ENCODE measurements at regions not wholly inside any gene's neighbourhood (a gene's known extent, or its start where the extent isn't known, plus 50 kb on each side); places are given as distances from the start of the nearest gene placed in this dataset.
A peak's percentile ranks its signal among the peaks of the same experiment; 100 is the strongest.

GRCh38 chr4:57233386-57233785 lies 123.2 kb upstream of the IGFBP7 start:
- Histone ChIP-seq H3K36me3 (ENCODE audit: control insufficient read depth, insufficient read depth, low read length) (no peaks in the 10 kb centered on the region), H3K4me1 (ENCODE audit: control insufficient read depth, insufficient read depth, low read length) (no peaks in the 10 kb centered on the region), H3K27me3 (ENCODE audit: control insufficient read depth, insufficient read depth, low read length) (no peaks in the 10 kb centered on the region), H3K9me3 (ENCODE audit: control insufficient read depth, insufficient read depth, low read depth, low read length) (no peaks in the 10 kb centered on the region), H3K4me3 (ENCODE audit: low read depth in 2 of 2, low read length in 2 of 2) (no peak overlapping the region), H3K27ac (ENCODE audit: low read length) (no peak overlapping the region)
- POLR2A ChIA-PET: no interaction called here
- DNase-seq (ENCODE audit: low read depth, low spot score) (no peak), ATAC-seq (peak; percentile 56; the same call in 1 of the 2 replicates)
- TF ChIP-seq REST (IDR thresholded peaks at IDR 0.05; ENCODE audit: insufficient read depth in 1 of 2, low read depth in 2 of 2, low read length in 1 of 2): no peak
- no peak for TF ChIP-seq SIN3A (IDR thresholded peaks at IDR 0.05; ENCODE audit: borderline replicate concordance, insufficient read depth, low read depth, low read length)
- TF ChIP-seq POLR2AphosphoS5 (IDR thresholded peaks at IDR 0.05; ENCODE audit: low read depth, low read length): no peak
- no peak for TF ChIP-seq TCF7L2 (IDR thresholded peaks at IDR 0.05; ENCODE audit: low read depth, low read length)
- TF ChIP-seq CTCF (IDR thresholded peaks at IDR 0.05): no peak
- intact Hi-C loops (cut with micrococcal nuclease; ENCODE audit: unreplicated experiment): no loop called here
- BruUV-seq (replicated peaks): no TSS peak
- CTCF ChIA-PET: no interaction called here
- in situ Hi-C loops (cut with HindIII; ENCODE audit: low pct_unique_long_range_greater_than_20kb, low sequenced_read_pairs): no loop called here

- DNase-seq (ENCODE audit: low read depth, low spot score): no peak
These were observed 121.6 kb upstream of the IGFBP7 start for GRCh38 chr4:57231781-57232180.

More at GRCh38 chr4:57231781-57232180, 121.6 kb upstream of the IGFBP7 start:
- Histone ChIP-seq H3K4me1 (ENCODE audit: control insufficient read depth, insufficient read depth, low read length) (no peaks in the 10 kb centered on the region), H3K27me3 (ENCODE audit: control insufficient read depth, insufficient read depth, low read length) (no peaks in the 10 kb centered on the region), H3K9me3 (ENCODE audit: control insufficient read depth, insufficient read depth, low read depth, low read length) (no peaks in the 10 kb centered on the region), H3K27ac (ENCODE audit: low read length) (no peak overlapping the region), H3K36me3 (ENCODE audit: control insufficient read depth, insufficient read depth, low read length) (no peaks in the 10 kb centered on the region), H3K4me3 (ENCODE audit: low read depth in 2 of 2, low read length in 2 of 2) (no peak overlapping the region)
- CTCF ChIA-PET: no interaction called here
- ATAC-seq: no peak
- BruUV-seq (replicated peaks): no TSS peak
- TF ChIP-seq CTCF (IDR thresholded peaks at IDR 0.05) (no peak), TCF7L2 (IDR thresholded peaks at IDR 0.05; ENCODE audit: low read depth, low read length) (no peak), POLR2AphosphoS5 (IDR thresholded peaks at IDR 0.05; ENCODE audit: low read depth, low read length) (no peak), SIN3A (IDR thresholded peaks at IDR 0.05; ENCODE audit: borderline replicate concordance, insufficient read depth, low read depth, low read length) (no peak), REST (IDR thresholded peaks at IDR 0.05; ENCODE audit: insufficient read depth in 1 of 2, low read depth in 2 of 2, low read length in 1 of 2) (no peak)
- intact Hi-C loops (cut with micrococcal nuclease; ENCODE audit: unreplicated experiment): no loop called here
- in situ Hi-C loops (cut with HindIII; ENCODE audit: low pct_unique_long_range_greater_than_20kb, low sequenced_read_pairs): no loop called here
- POLR2A ChIA-PET: no interaction called here
